Endothelial cell of umbilical vein (primary cell): ENCODE measurements at regions not wholly inside any gene's neighbourhood (a gene's known extent, or its start where the extent isn't known, plus 50 kb on each side); places are given as distances from the start of the nearest gene placed in this dataset.

Experiments used
- CTCF ChIP-seq, 2 donors: IDR thresholded peaks; 1 replicate in 1 of 2; 2 replicates in 1 of 2; pipeline ENCODE4 v1.5.1; 2011; ENCODE audit warnings: low read length in 2 of 2, mild to moderate bottlenecking in 2 of 2, moderate library complexity in 2 of 2, control low read depth in 1 of 2, inconsistent platforms in 1 of 2, low read depth in 1 of 2; ENCODE audit not compliant: insufficient read depth in 1 of 2; ENCODE audit errors: extremely low read depth in 1 of 2
- EZH2 ChIP-seq: IDR thresholded peaks from 2 replicates; pipeline ENCODE4 v1.6.1; 2012; ENCODE audit warnings: borderline replicate concordance, low read depth, mild to moderate bottlenecking, moderate library complexity, low read length, inconsistent platforms; ENCODE audit not compliant: severe bottlenecking
- FOS ChIP-seq: IDR thresholded peaks from 2 replicates; pipeline ENCODE4 v1.6.1; 2011; ENCODE audit warnings: mild to moderate bottlenecking, low read length, moderate library complexity, borderline replicate concordance; ENCODE audit not compliant: insufficient read depth
- JUN ChIP-seq: IDR thresholded peaks from 2 replicates; pipeline ENCODE4 v1.6.1; 2011; ENCODE audit warnings: borderline replicate concordance, low read depth; ENCODE audit not compliant: insufficient read length, insufficient read depth
- MAX ChIP-seq: IDR thresholded peaks from 2 replicates; pipeline ENCODE4 v1.6.1; 2011; ENCODE audit not compliant: insufficient read depth, insufficient read length
- MYC ChIP-seq: IDR thresholded peaks from one replicate; pipeline ENCODE4 v1.6.1; 2011; ENCODE audit warnings: mild to moderate bottlenecking, low read depth, low read length
- POLR2A ChIP-seq: IDR thresholded peaks from 2 replicates; pipeline ENCODE4 v1.6.1; 2012; ENCODE audit warnings: low read depth, mild to moderate bottlenecking, control low read depth, low read length

GRCh38 chr6:168250250-168250649 lies 69.3 kb downstream of the DACT2 start:
- TF ChIP-seq CTCF (IDR thresholded peaks at IDR 0.05; ENCODE audit: extremely low read depth in 1 of 2, insufficient read depth in 1 of 2, low read depth in 1 of 2, low read length in 2 of 2) = no peak
- TF ChIP-seq MYC = no peak
- TF ChIP-seq POLR2A = no peak
- TF ChIP-seq FOS = no peak
- TF ChIP-seq MAX = no peak
- no peak for TF ChIP-seq EZH2
- no peak for TF ChIP-seq JUN
